Fibroblast of mammary gland (primary cell): ENCODE measurements at regions not wholly inside any gene's neighbourhood (a gene's known extent, or its start where the extent isn't known, plus 50 kb on each side); places are given as distances from the start of the nearest gene placed in this dataset.

Experiments
- DNase-seq: peaks from one replicate; pipeline ENCODE4 v3.0.0-alpha.2; 2010; ENCODE audit warnings: low read depth
- H3K4me3 ChIP-seq: 2 replicates; pipeline ENCODE4 v1.5.1; 2011; ENCODE audit warnings: low read depth, mild to moderate bottlenecking, low read length, moderate library complexity; ENCODE audit not compliant: control insufficient read depth
- CTCF ChIP-seq: conservative IDR thresholded peaks from 2 replicates; pipeline ENCODE4 v1.5.1; 2011; ENCODE audit warnings: low read depth, low read length, inconsistent platforms; ENCODE audit not compliant: control insufficient read depth, insufficient read depth

- no peak for DNase-seq
- TF ChIP-seq CTCF, result no peak
- H3K4me3 ChIP-seq, result no peak overlapping the region
These were observed 169.8 kb upstream of the JADE1 start for GRCh38 chr4:128639541-128640270.

- no peak overlapping the region for H3K4me3 ChIP-seq
- no peak for TF ChIP-seq CTCF
These were observed 172.6 kb upstream of the JADE1 start for GRCh38 chr4:128636906-128637305.

GRCh38 chr4:128635955-128636560 lies 173.4 kb upstream of the JADE1 start:
- no peak for DNase-seq
- no peak for TF ChIP-seq CTCF
- H3K4me3 ChIP-seq, result no peak overlapping the region

More at GRCh38 chr4:128636906-128637305, 172.6 kb upstream of the JADE1 start:
- DNase-seq, result no peak

GRCh38 chr4:128635141-128635954 lies 174.2 kb upstream of the JADE1 start:
- no peak overlapping the region for H3K4me3 ChIP-seq
- no peak for TF ChIP-seq CTCF
- peak; percentile 83 for DNase-seq

- TF ChIP-seq CTCF, result no peak
- no peak overlapping the region for H3K4me3 ChIP-seq
- DNase-seq, result no peak
These were observed 176.4 kb upstream of the JADE1 start for GRCh38 chr4:128633067-128633466.

- no peak for TF ChIP-seq CTCF
- DNase-seq, result no peak
- no peak overlapping the region for H3K4me3 ChIP-seq
These were observed 178.6 kb upstream of the JADE1 start for GRCh38 chr4:128630871-128631270.
